T-helper 17 cell (primary cell): ENCODE measurements at regions not wholly inside any gene's neighbourhood (a gene's known extent, or its start where the extent isn't known, plus 50 kb on each side); places are given as distances from the start of the nearest gene placed in this dataset.
A peak's percentile ranks its signal among the peaks of the same experiment; 100 is the strongest.
"Not testable (repeated sequence)": the region's sequence is repeated elsewhere in the genome, so short reads cannot be mapped to it uniquely, and the experiment has no call there.

Experiments
- ATAC-seq: fragments of 150-1000 bp; cut with Tn5 transposase; 2 replicates; pipeline ENCODE4 v1.10.0; 2021; ENCODE audit warnings: mild to moderate bottlenecking, moderate library complexity
- DNase-seq, 3 donors: peaks; one replicate each; pipeline versions ENCODE4 v3.0.0 to v3.0.0-alpha.2; 2020 to 2021
- H3K9me3 ChIP-seq: one replicate; pipeline ENCODE4 v1.7.0; 2013; ENCODE audit warnings: low read length, mild to moderate bottlenecking; ENCODE audit not compliant: control insufficient read depth, poor library complexity, severe bottlenecking
- H3K27ac Mint-ChIP-seq: one replicate; pipeline ENCODE4 v1.8.0; 2022; ENCODE audit warnings: mild to moderate bottlenecking, moderate library complexity, mixed read lengths
- H3K27me3 Mint-ChIP-seq: one replicate; pipeline ENCODE4 v1.8.0; 2022; ENCODE audit warnings: mixed read lengths
- H3K36me3 Mint-ChIP-seq: one replicate; pipeline ENCODE4 v1.8.0; 2022; ENCODE audit warnings: low read depth, mixed read lengths
- H3K4me1 Mint-ChIP-seq: one replicate; pipeline ENCODE4 v1.8.0; 2022; ENCODE audit warnings: mild to moderate bottlenecking, mixed read lengths
- H3K4me3 Mint-ChIP-seq: one replicate; pipeline ENCODE4 v1.8.0; 2022; ENCODE audit warnings: mild to moderate bottlenecking, moderate library complexity, mixed read lengths

DNA sequence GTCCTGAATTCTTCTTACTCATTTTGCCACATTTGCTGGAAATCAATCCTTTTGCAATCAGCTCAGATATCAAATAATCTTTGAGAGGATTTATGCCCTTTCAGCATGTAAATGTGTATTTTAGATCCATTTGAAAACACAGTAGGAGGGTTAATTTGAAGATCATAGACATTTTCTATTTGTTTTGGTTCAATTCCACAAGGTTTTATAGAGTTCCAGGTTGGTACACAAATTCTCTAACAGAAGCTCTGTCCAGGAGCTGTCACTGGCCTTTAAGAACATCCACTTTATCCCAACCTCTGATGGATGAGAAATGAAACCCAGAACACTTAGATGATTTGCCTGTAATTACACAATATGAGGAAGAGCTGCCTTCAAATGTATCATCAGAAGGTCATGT lies 157.3 kb upstream of the CHAC2 start:
- Mint-ChIP-seq H3K27ac (no peak overlapping the region), H3K36me3 (no peaks in the 10 kb centered on the region), H3K27me3 (no peaks in the 10 kb centered on the region), H3K4me3 (no peak overlapping the region), H3K4me1 (no peaks in the 10 kb centered on the region)
- ATAC-seq: no peak
- H3K9me3 ChIP-seq: no peaks in the 10 kb centered on the region
- DNase-seq: no peak

DNA sequence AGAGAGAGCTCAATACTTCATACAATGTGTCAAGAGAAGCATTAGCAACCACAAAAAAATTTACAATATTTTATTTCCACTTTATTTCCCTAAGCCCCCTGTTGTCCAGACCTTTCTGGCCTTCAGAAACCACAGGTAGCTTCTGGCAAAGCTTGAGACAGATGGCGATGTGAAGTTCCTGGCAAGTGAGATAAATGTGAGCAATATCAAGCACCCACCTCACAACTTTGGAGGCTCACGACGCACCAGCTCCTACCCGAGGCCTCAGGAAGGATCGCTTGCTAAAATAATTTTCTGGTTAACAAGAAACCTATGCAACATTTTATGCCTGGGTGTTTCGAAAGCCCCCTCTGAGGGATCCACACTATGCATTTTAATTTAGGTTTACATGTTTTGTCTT lies 158.1 kb upstream of the CHAC2 start:
- H3K4me1 Mint-ChIP-seq: no peaks in the 10 kb centered on the region
- no peak for ATAC-seq

DNA sequence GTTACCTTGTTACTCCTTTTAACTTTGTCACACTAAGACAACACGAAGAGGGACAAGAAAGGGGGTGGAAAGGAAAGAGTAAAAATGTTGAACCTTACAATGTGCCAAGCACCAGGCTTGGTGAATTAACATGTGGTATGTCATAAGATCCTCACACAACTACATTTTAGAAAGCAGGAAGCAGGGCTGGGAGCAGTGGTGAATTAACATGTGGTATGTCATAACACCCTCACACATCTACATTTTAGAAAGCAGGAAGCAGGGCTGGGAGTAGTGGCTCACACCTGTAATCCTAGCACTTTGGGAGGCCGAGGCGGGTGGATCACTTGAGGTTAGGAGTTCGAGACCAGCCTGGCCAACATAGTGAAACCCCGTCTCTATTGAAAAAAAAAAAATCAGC lies 159.3 kb upstream of the CHAC2 start:
- no peaks in the 10 kb centered on the region for H3K4me1 Mint-ChIP-seq
- no peaks in the 10 kb centered on the region for H3K36me3 Mint-ChIP-seq
- ATAC-seq (no peak), DNase-seq (no peak)
- no peaks in the 10 kb centered on the region for H3K27me3 Mint-ChIP-seq
- H3K27ac Mint-ChIP-seq: no peak overlapping the region
- no peak overlapping the region for H3K4me3 Mint-ChIP-seq
- H3K9me3 ChIP-seq: no peaks in the 10 kb centered on the region

More for the DNA sequence above, 158.1 kb upstream of the CHAC2 start:
- Mint-ChIP-seq H3K27me3 (no peaks in the 10 kb centered on the region), H3K27ac (peak overlapping the region; percentile 27), H3K4me3 (no peak overlapping the region), H3K36me3 (no peaks in the 10 kb centered on the region)
- no peaks in the 10 kb centered on the region for H3K9me3 ChIP-seq
- no peak for DNase-seq

DNA sequence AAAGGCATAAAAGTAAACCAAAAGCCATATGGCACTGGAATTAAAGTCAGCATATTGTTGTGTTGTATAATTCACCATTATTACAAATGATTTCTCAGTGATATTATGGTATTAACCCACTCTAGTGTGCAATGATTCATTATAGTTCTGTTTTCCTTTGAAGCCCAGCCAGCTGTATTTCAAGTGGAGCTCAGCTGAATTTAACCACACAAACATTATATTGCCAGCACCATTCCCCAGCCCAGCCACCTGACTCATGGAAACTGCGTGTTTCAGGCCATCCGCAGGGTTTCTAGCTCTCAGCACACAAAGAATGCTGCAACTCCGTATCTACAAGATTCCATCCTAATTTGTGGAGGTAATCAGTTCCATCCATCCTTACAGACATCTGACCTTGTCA lies 166.8 kb upstream of the CHAC2 start:
- Mint-ChIP-seq H3K4me3 (no peak overlapping the region), H3K4me1 (no peaks in the 10 kb centered on the region), H3K27ac (no peak overlapping the region), H3K27me3 (peaks cover 19% of the 10 kb centered on the region), H3K36me3 (no peaks in the 10 kb centered on the region)
- DNase-seq (no peak), ATAC-seq (no peak)
- no peaks in the 10 kb centered on the region for H3K9me3 ChIP-seq

DNA sequence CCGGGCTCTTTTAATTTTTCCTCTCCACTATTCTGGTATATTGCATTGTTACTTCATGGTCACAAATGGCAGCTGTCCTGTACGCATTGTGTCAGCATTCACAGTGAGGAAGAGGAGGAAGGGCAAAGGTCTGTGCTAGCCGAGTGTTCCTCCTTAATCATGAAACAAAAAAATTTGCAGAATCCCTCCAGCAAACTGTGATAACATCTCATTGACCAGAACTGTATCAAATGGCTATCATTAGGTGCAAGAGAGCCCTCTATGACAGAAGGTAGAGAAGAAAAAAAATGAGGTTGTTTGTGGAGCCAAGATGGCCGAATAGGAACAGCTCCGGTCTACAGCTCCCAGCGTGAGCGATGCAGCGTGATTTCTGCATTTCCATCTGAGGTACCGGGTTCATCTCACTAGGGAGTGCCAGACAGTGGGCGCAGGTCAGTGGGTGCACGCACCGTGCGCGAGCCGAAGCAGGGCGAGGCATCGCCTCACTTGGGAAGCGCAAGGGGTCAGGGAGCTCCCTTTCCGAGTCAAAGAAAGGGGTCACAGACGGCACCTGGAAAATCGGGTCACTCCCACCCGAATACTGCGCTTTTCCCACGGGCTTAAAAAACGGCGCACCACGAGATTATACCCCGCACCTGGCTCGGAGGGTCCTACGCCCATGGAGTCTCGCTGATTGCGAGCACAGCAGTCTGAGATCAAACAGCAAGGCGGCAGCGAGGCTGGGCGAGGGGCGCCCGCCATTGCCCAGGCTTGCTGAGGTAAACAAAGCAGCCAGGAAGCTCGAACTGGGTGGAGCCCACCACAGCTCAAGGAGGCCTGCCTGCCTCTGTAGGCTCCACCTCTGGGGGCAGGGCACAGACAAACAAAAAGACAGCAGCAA lies 180.6 kb upstream of the CHAC2 start:
- not testable (repeated sequence) for ATAC-seq, H3K36me3 Mint-ChIP-seq, H3K27me3 Mint-ChIP-seq, H3K9me3 ChIP-seq, H3K27ac Mint-ChIP-seq, H3K4me1 Mint-ChIP-seq, DNase-seq, H3K4me3 Mint-ChIP-seq

DNA sequence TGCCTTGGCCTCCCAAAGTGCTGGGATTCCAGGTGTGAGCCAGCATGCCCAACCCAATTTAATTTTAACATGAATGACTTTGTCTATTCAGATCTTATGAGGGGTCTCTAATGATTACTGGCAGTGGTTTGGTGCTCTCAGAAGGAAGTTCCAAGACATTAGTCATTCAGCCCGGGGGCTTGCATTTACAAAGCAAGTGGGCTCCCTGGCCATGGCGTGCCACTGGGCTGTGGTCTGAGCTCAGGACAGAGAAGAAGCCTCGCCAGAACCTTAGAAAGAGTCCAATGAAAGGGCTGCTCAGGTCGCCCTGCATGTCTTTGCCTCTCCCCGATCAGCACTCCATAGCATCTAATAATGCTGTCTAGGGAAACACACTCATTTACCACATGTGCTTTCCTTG lies 182.6 kb upstream of the CHAC2 start:
- ATAC-seq (no peak), DNase-seq (no peak)
- peaks cover 10% of the 10 kb centered on the region for H3K27me3 Mint-ChIP-seq
- H3K27ac Mint-ChIP-seq: no peak overlapping the region
- no peaks in the 10 kb centered on the region for H3K9me3 ChIP-seq
- no peaks in the 10 kb centered on the region for H3K36me3 Mint-ChIP-seq
- no peak overlapping the region for H3K4me3 Mint-ChIP-seq
- H3K4me1 Mint-ChIP-seq: no peaks in the 10 kb centered on the region

DNA sequence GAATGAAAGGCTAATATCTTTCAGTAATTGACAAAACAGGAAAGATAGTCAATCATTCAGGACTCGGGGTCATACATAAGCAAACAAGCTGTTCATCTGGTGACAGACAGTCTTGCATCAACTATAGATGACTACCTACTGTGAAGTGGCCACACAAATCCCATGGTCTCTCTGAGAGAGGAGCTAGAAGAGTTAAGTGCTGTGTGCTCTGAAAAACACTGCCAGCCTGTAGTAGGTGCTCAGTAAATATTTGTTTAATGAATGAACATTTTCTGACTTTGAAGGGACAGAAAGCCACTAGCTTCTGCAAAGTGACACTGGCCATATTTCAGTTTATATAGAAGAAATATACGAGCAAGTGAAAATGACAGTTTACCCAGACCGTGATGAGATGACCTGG lies 184.0 kb upstream of the CHAC2 start:
- no peaks in the 10 kb centered on the region for H3K36me3 Mint-ChIP-seq
- no peak overlapping the region for H3K4me3 Mint-ChIP-seq
- H3K27ac Mint-ChIP-seq: no peak overlapping the region
- no peak for ATAC-seq
- no peaks in the 10 kb centered on the region for H3K9me3 ChIP-seq
- H3K27me3 Mint-ChIP-seq: peaks cover 13% of the 10 kb centered on the region
- no peak for DNase-seq
- no peaks in the 10 kb centered on the region for H3K4me1 Mint-ChIP-seq

DNA sequence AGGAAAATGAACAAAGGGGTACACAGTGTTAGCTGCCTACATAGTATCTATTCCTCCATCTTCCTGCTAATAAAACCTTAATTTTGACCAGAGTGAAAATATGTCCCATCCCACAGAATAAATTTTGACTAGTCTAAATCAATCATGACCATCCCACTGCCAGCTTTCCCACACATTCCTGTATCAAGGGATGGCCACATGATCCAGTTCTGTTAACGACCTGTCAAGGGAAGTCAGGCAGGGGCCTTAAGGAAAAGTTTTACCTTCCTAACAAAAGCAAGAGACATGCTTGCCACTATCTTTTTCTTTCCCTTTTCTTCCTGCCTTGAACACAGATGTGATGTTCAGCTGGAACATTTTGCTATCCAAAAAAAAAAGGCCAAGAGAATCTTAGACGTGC lies 185.0 kb upstream of the CHAC2 start:
- Mint-ChIP-seq H3K27ac (no peak overlapping the region), H3K36me3 (no peaks in the 10 kb centered on the region), H3K4me3 (no peak overlapping the region), H3K27me3 (peaks cover 13% of the 10 kb centered on the region), H3K4me1 (no peaks in the 10 kb centered on the region)
- no peak for DNase-seq
- no peaks in the 10 kb centered on the region for H3K9me3 ChIP-seq
- no peak for ATAC-seq

DNA sequence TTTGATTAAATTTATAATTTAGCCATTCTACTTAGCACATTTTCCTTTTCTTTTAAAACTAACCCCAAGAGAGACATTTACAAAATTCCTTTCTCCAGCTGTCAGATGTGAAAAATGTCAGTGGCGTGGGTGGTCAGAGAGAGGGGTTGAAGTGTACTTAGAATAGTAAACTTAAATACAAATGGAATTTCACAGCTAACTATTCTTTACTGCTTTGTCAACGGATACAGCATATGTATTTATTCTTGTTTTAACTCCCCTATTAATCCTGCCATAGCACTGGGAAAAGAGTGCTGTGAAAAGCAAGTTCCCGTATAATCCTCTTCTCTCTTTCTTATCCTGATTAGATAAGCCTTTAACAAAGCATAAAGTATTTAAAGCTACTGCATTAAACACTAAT lies 191.4 kb upstream of the CHAC2 start:
- H3K9me3 ChIP-seq: no peaks in the 10 kb centered on the region
- no peak overlapping the region for H3K4me3 Mint-ChIP-seq
- H3K27ac Mint-ChIP-seq: no peak overlapping the region
- H3K27me3 Mint-ChIP-seq: peaks cover 5% of the 10 kb centered on the region
- DNase-seq (no peak), ATAC-seq (no peak)
- no peaks in the 10 kb centered on the region for H3K36me3 Mint-ChIP-seq
- H3K4me1 Mint-ChIP-seq: no peaks in the 10 kb centered on the region

DNA sequence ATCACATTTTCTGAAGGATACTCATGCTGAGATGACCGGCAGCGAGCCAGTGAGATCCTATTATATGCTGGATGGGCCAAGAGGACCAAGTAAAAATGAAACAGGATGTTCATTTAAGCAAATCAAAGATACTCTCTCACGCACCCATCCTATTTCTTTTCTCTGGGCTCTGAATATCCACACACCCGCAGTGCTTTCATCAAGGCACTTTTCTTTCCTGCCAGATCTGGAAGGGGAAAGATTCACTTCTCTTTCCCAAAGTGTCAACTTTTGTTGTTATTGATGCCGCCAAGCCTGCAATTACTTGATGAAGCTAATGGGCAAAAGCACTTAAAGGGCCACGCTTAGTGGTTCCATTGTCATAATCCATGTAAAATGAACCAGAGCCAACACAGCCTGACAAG lies 191.9 kb upstream of the CHAC2 start:
- DNase-seq (no peak), ATAC-seq (no peak)
- no peak overlapping the region for H3K27ac Mint-ChIP-seq
- H3K4me3 Mint-ChIP-seq: no peak overlapping the region
- H3K4me1 Mint-ChIP-seq: no peaks in the 10 kb centered on the region
- H3K36me3 Mint-ChIP-seq: no peaks in the 10 kb centered on the region
- peaks cover 5% of the 10 kb centered on the region for H3K27me3 Mint-ChIP-seq
- H3K9me3 ChIP-seq: no peaks in the 10 kb centered on the region

DNA sequence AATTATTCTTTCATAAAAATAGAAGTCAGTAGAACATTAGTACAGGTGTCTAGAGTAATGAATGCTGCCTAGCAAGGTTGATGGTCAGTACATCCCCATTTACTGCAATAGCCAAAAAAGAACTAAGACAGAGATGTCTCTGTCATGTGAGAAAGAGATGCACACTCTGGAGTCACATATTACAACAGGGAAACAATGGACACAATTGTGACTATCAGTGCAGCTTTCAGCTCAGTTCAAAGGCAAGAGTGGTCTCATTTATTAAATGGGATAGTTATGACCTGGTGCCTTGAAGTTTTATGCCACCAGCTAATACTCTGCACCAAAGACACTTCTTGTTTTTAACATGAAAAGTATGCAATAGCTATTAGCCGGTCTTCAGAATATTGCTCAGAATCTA lies 194.9 kb upstream of the CHAC2 start:
- ATAC-seq (no peak), DNase-seq (no peak)
- Mint-ChIP-seq H3K4me3 (no peak overlapping the region), H3K27ac (no peak overlapping the region), H3K4me1 (peaks cover 6% of the 10 kb centered on the region), H3K36me3 (no peaks in the 10 kb centered on the region), H3K27me3 (peaks cover 7% of the 10 kb centered on the region)
- no peaks in the 10 kb centered on the region for H3K9me3 ChIP-seq

DNA sequence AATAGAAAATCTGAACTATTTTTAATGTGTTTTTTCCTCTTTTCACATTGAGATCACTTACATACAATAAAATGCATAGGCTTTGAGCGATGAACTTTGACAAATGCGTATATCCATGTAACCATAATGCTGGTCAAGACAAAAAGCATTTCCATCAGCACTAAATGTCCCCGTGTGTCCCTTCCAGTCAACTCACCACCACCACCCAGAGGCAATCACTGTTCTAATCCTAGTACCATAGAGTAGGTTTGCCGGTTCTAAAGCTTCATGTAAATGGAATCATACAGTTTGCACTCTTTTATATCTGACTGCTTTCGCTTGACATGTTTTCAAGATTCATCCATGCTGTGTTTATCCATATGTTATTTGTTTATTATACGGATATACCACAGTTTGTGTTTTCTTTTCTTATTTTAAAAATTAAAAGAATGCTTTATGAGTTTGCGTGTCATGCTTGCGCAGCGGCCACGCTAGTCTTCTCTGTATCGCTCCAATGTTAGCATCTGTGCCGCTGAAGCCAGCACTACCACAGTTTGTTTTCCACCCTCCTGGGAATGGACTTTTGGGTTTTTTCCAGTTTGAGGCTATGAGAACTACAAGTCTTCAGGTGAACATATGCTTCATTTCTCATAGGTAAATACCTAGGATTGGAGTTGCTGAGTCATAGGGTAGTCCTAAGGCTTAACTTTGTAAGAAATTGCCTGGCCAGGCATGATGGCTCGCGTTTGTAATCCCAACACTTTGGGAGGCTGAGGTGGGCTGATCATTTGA lies 197.5 kb upstream of the CHAC2 start:
- no peaks in the 10 kb centered on the region for H3K9me3 ChIP-seq
- Mint-ChIP-seq H3K4me3 (no peak overlapping the region), H3K27me3 (peaks cover 7% of the 10 kb centered on the region), H3K4me1 (peaks cover 6% of the 10 kb centered on the region), H3K36me3 (no peaks in the 10 kb centered on the region), H3K27ac (no peak overlapping the region)
- DNase-seq (no peak), ATAC-seq (no peak)

DNA sequence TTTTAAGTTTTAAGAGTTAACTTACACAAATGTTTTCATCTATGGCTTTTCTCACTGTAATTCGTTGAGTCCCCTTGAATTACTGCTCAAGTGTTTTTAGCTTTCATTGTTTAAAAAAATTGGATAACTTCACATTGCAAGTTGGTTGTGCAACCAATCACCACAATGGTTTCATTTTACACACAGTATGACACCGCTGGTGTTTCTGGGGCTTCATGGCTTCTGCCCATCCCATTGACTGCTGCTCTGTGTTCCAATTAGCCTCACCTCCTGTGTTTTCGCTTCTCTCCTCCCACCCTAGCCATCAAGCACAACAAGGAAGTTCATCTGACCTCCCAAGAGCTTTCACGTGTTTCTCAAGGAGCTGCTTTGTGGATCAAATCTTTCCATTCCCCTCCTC lies 199.1 kb upstream of the CHAC2 start:
- no peak overlapping the region for H3K4me3 Mint-ChIP-seq
- H3K9me3 ChIP-seq: no peaks in the 10 kb centered on the region
- ATAC-seq: no peak
- no peak for DNase-seq
- H3K27ac Mint-ChIP-seq: peak overlapping the region; percentile 43
- H3K27me3 Mint-ChIP-seq: peaks cover 7% of the 10 kb centered on the region
- H3K4me1 Mint-ChIP-seq: peaks cover 6% of the 10 kb centered on the region
- H3K36me3 Mint-ChIP-seq: no peaks in the 10 kb centered on the region

DNA sequence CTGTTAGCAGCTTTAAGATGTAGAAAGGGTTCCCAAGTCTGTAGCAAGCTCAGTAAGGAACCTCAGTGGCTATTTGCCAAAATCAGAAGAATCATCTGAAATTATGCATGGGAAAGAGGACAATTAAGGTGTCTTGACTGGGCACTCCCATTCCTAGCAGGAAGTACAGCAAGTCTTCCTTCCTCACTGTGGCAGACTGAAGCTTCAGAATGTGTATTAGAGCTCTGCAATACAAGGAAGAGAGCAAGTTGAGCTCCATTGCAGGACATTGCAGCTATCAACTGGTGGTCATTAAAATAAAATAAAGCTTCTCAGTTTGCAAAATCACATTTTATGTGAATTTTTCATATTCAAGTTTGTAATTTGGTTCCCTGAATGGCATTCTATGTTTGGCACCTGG lies 200.5 kb upstream of the CHAC2 start:
- no peaks in the 10 kb centered on the region for H3K9me3 ChIP-seq
- DNase-seq (no peak), ATAC-seq (no peak)
- Mint-ChIP-seq H3K36me3 (no peaks in the 10 kb centered on the region), H3K4me3 (no peak overlapping the region), H3K27me3 (peaks cover 7% of the 10 kb centered on the region), H3K27ac (no peak overlapping the region), H3K4me1 (peaks cover 6% of the 10 kb centered on the region)
